HEK293 (cell line): ENCODE measurements at regions not wholly inside any gene's neighbourhood (a gene's known extent, or its start where the extent isn't known, plus 50 kb on each side); places are given as distances from the start of the nearest gene placed in this dataset.

Experiments used
- CTCF ChIA-PET: fragments of 350-600 bp; formaldehyde crosslinking; extraction: SDS; loops from one replicate; lab custom pipeline; 2021; ENCODE audit warnings: antibody characterized with exemption; lab: Yijun Ruan, JAX
- POLR2A ChIA-PET: fragments of 300-600 bp; formaldehyde crosslinking; extraction: SDS; loops from one replicate; lab custom pipeline; 2020; ENCODE audit warnings: antibody characterized with exemption, inconsistent platforms; lab: Yijun Ruan, JAX
- H3K27ac ChIP-seq: fragments of 200-500 bp; sonication (Bioruptor generic); 2 replicates; pipeline ENCODE4 v1.5.1; 2014; ENCODE audit warnings: low read depth, low read length, control low read depth, inconsistent platforms; ENCODE audit errors: extremely low read depth
- H3K36me3 ChIP-seq, 2 experiments: fragments of 200-500 bp in 1 of 2; sonication (Bioruptor generic) in 1 of 2; 1 replicate in 1 of 2; 2 replicates in 1 of 2; pipeline ENCODE4 v1.5.1; 2014 to 2017; ENCODE audit warnings: inconsistent platforms in 2 of 2, low read length in 2 of 2; ENCODE audit not compliant: control insufficient read depth in 2 of 2, insufficient read depth in 1 of 2
- H3K4me1 ChIP-seq: fragments of 200-500 bp; sonication (Bioruptor generic); 2 replicates; pipeline ENCODE4 v1.5.1; 2014; ENCODE audit warnings: mild to moderate bottlenecking, low read length, inconsistent platforms; ENCODE audit not compliant: control insufficient read depth, insufficient read depth
- H3K4me3 ChIP-seq: 2 replicates; pipeline ENCODE4 v1.5.1; 2011; ENCODE audit warnings: low read depth, mild to moderate bottlenecking, control low read depth, low read length, moderate library complexity
- H3K9me3 ChIP-seq: fragments of 200-500 bp; sonication (Bioruptor generic); 2 replicates; pipeline ENCODE4 v1.5.1; 2014; ENCODE audit warnings: low read depth, low read length, inconsistent platforms; ENCODE audit not compliant: control insufficient read depth, insufficient read depth
- IKZF3 ChIP-seq: fragments of 450-650 bp; IDR thresholded peaks from 2 replicates; pipeline ENCODE4 v1.5.0; 2018; ENCODE audit warnings: missing biosample characterization, mild to moderate bottlenecking, missing genetic modification characterization, moderate library complexity
- KLF1 ChIP-seq: fragments of 450-650 bp; formaldehyde crosslinking; IDR thresholded peaks from 2 replicates; pipeline ENCODE4 v1.5.1; 2016; ENCODE audit warnings: missing biosample characterization, missing genetic modification characterization
- KLF16 ChIP-seq: fragments of 450-650 bp; formaldehyde crosslinking; IDR thresholded peaks from 2 replicates; pipeline ENCODE4 v1.5.1; 2017; ENCODE audit warnings: missing biosample characterization, missing genetic modification characterization
- ZBTB1 ChIP-seq: fragments of 450-650 bp; formaldehyde crosslinking; IDR thresholded peaks from 2 replicates; pipeline ENCODE4 v1.5.1; 2016; ENCODE audit warnings: missing biosample characterization, missing genetic modification characterization
- ZBTB20 ChIP-seq: fragments of 450-650 bp; formaldehyde crosslinking; IDR thresholded peaks from 2 replicates; pipeline ENCODE4 v1.5.1; 2016; ENCODE audit warnings: missing biosample characterization, missing genetic modification characterization
- ZFP41 ChIP-seq: fragments of 450-650 bp; formaldehyde crosslinking; IDR thresholded peaks from 2 replicates; pipeline ENCODE4 v1.5.1; 2016; ENCODE audit warnings: missing biosample characterization, missing genetic modification characterization, borderline replicate concordance
- ZNF214 ChIP-seq: fragments of 450-650 bp; formaldehyde crosslinking; IDR thresholded peaks from 2 replicates; pipeline ENCODE4 v1.5.1; 2017; ENCODE audit warnings: missing biosample characterization, mild to moderate bottlenecking, missing genetic modification characterization, borderline replicate concordance
- ZNF221 ChIP-seq: fragments of 450-650 bp; formaldehyde crosslinking; IDR thresholded peaks from 2 replicates; pipeline ENCODE4 v1.5.1; 2017; ENCODE audit warnings: missing biosample characterization, missing genetic modification characterization, borderline replicate concordance
- ZNF510 ChIP-seq: fragments of 450-650 bp; formaldehyde crosslinking; IDR thresholded peaks from 2 replicates; pipeline ENCODE4 v1.5.1; 2018; ENCODE audit warnings: mild to moderate bottlenecking, missing genetic modification characterization, missing biosample characterization; ENCODE audit not compliant: insufficient replicate concordance
- ZNF521 ChIP-seq: fragments of 450-650 bp; formaldehyde crosslinking; IDR thresholded peaks from 2 replicates; pipeline ENCODE4 v1.5.1; 2017; ENCODE audit warnings: missing biosample characterization, mild to moderate bottlenecking, missing genetic modification characterization
- ZNF555 ChIP-seq: fragments of 450-650 bp; formaldehyde crosslinking; conservative IDR thresholded peaks from 2 replicates; pipeline ENCODE4 v1.5.1; 2017; ENCODE audit warnings: missing biosample characterization, mild to moderate bottlenecking, missing genetic modification characterization, inconsistent platforms
- ZNF623 ChIP-seq: fragments of 450-650 bp; formaldehyde crosslinking; IDR thresholded peaks from 2 replicates; pipeline ENCODE4 v1.5.1; 2016; ENCODE audit warnings: missing biosample characterization, missing genetic modification characterization
- ZNF707 ChIP-seq: fragments of 450-650 bp; formaldehyde crosslinking; IDR thresholded peaks from 2 replicates; pipeline ENCODE4 v1.5.1; 2016; ENCODE audit warnings: missing biosample characterization, missing genetic modification characterization
- ZNF747 ChIP-seq: fragments of 450-650 bp; formaldehyde crosslinking; IDR thresholded peaks from 2 replicates; pipeline ENCODE4 v1.5.1; 2016; ENCODE audit warnings: missing biosample characterization, missing genetic modification characterization
- ZNF791 ChIP-seq: fragments of 450-650 bp; formaldehyde crosslinking; IDR thresholded peaks from 2 replicates; pipeline ENCODE4 v1.5.1; 2016; ENCODE audit warnings: missing biosample characterization, missing genetic modification characterization
- TF ChIP-seq, protein P1 (sequence below): fragments of 450-650 bp; formaldehyde crosslinking; IDR thresholded peaks from 2 replicates; pipeline ENCODE4 v1.5.1; 2016; ENCODE audit warnings: missing biosample characterization, missing genetic modification characterization, borderline replicate concordance
- TF ChIP-seq, protein P2 (sequence below): fragments of 450-650 bp; formaldehyde crosslinking; IDR thresholded peaks from 2 replicates; pipeline ENCODE4 v1.5.1; 2016; ENCODE audit warnings: missing biosample characterization, missing genetic modification characterization
- TF ChIP-seq, protein P3 (sequence below): fragments of 450-650 bp; formaldehyde crosslinking; IDR thresholded peaks from 2 replicates; pipeline ENCODE4 v1.5.1; 2016; ENCODE audit warnings: missing biosample characterization, missing genetic modification characterization
- TF ChIP-seq, protein P4 (sequence below): fragments of 450-650 bp; formaldehyde crosslinking; IDR thresholded peaks from 2 replicates; pipeline ENCODE4 v1.5.1; 2016; ENCODE audit warnings: missing biosample characterization, missing genetic modification characterization

DNA sequence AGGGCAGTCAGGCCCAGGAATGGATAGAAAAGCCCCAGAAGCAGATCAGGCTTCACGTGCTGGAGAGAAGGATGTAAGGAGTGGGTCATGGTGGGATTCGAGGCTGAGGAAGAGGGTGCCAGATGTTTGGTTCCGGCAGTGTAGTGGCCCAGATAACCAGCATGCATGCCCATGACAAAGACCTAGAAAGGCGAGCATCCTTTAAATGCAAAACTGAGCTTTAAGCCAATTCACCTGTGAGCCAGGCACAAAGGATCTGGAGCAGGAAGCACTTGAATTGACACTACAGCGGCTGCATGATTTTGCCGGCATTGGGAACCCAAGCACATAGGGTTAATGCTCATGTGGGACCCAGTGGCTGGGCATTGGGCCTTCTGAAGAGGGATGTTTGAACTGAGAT lies 185.5 kb downstream of the TRIM29 start:
- H3K36me3 ChIP-seq, result no peaks in the 10 kb centered on the region
- POLR2A ChIA-PET, result no interaction called here
- no peak overlapping the region for H3K27ac ChIP-seq
- CTCF ChIA-PET, result interaction anchor here (1.2 kb wide), 1 partner anchor 16 kb away, joined by 3 read pairs; no protein-coding TSS in a partner anchor
- H3K9me3 ChIP-seq, result no peaks in the 10 kb centered on the region
- no peak overlapping the region for H3K4me3 ChIP-seq
- TF ChIP-seq, protein P1, sequence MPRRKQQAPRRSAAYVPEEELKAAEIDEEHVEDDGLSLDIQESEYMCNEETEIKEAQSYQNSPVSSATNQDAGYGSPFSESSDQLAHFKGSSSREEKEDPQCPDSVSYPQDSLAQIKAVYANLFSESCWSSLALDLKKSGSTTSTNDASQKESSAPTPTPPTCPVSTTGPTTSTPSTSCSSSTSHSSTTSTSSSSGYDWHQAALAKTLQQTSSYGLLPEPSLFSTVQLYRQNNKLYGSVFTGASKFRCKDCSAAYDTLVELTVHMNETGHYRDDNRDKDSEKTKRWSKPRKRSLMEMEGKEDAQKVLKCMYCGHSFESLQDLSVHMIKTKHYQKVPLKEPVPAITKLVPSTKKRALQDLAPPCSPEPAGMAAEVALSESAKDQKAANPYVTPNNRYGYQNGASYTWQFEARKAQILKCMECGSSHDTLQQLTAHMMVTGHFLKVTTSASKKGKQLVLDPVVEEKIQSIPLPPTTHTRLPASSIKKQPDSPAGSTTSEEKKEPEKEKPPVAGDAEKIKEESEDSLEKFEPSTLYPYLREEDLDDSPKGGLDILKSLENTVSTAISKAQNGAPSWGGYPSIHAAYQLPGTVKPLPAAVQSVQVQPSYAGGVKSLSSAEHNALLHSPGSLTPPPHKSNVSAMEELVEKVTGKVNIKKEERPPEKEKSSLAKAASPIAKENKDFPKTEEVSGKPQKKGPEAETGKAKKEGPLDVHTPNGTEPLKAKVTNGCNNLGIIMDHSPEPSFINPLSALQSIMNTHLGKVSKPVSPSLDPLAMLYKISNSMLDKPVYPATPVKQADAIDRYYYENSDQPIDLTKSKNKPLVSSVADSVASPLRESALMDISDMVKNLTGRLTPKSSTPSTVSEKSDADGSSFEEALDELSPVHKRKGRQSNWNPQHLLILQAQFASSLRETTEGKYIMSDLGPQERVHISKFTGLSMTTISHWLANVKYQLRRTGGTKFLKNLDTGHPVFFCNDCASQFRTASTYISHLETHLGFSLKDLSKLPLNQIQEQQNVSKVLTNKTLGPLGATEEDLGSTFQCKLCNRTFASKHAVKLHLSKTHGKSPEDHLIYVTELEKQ, result no peak
- TF ChIP-seq ZNF555 (tag by site-specific recombination), result no peak
- TF ChIP-seq, protein P2, sequence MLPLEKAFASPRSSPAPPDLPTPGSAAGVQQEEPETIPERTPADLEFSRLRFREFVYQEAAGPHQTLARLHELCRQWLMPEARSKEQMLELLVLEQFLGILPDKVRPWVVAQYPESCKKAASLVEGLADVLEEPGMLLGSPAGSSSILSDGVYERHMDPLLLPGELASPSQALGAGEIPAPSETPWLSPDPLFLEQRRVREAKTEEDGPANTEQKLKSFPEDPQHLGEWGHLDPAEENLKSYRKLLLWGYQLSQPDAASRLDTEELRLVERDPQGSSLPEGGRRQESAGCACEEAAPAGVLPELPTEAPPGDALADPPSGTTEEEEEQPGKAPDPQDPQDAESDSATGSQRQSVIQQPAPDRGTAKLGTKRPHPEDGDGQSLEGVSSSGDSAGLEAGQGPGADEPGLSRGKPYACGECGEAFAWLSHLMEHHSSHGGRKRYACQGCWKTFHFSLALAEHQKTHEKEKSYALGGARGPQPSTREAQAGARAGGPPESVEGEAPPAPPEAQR (tag by site-specific recombination), result no peak
- TF ChIP-seq, protein P3, sequence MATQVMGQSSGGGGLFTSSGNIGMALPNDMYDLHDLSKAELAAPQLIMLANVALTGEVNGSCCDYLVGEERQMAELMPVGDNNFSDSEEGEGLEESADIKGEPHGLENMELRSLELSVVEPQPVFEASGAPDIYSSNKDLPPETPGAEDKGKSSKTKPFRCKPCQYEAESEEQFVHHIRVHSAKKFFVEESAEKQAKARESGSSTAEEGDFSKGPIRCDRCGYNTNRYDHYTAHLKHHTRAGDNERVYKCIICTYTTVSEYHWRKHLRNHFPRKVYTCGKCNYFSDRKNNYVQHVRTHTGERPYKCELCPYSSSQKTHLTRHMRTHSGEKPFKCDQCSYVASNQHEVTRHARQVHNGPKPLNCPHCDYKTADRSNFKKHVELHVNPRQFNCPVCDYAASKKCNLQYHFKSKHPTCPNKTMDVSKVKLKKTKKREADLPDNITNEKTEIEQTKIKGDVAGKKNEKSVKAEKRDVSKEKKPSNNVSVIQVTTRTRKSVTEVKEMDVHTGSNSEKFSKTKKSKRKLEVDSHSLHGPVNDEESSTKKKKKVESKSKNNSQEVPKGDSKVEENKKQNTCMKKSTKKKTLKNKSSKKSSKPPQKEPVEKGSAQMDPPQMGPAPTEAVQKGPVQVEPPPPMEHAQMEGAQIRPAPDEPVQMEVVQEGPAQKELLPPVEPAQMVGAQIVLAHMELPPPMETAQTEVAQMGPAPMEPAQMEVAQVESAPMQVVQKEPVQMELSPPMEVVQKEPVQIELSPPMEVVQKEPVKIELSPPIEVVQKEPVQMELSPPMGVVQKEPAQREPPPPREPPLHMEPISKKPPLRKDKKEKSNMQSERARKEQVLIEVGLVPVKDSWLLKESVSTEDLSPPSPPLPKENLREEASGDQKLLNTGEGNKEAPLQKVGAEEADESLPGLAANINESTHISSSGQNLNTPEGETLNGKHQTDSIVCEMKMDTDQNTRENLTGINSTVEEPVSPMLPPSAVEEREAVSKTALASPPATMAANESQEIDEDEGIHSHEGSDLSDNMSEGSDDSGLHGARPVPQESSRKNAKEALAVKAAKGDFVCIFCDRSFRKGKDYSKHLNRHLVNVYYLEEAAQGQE (tag by site-specific recombination), result no peak
- TF ChIP-seq ZBTB20, result no peak
- TF ChIP-seq ZNF791 (tag by site-specific recombination), result no peak
- no peak for TF ChIP-seq IKZF3
- no peak for TF ChIP-seq ZFP41
- no peak for TF ChIP-seq ZNF214 (tag by site-specific recombination)
- no peak for TF ChIP-seq ZNF747 (tag by site-specific recombination)
- no peak for TF ChIP-seq ZNF707 (tag by site-specific recombination)
- TF ChIP-seq, protein P4, sequence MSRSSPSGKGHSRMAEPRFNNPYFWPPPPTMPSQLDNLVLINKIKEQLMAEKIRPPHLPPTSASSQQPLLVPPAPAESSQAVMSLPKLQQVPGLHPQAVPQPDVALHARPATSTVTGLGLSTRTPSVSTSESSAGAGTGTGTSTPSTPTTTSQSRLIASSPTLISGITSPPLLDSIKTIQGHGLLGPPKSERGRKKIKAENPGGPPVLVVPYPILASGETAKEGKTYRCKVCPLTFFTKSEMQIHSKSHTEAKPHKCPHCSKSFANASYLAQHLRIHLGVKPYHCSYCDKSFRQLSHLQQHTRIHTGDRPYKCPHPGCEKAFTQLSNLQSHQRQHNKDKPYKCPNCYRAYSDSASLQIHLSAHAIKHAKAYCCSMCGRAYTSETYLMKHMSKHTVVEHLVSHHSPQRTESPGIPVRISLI (tag by site-specific recombination), result no peak
- no peak for TF ChIP-seq ZNF221 (tag by site-specific recombination)
- TF ChIP-seq, all 188 proteins: peak for 0
- no peaks in the 10 kb centered on the region for H3K4me1 ChIP-seq

DNA sequence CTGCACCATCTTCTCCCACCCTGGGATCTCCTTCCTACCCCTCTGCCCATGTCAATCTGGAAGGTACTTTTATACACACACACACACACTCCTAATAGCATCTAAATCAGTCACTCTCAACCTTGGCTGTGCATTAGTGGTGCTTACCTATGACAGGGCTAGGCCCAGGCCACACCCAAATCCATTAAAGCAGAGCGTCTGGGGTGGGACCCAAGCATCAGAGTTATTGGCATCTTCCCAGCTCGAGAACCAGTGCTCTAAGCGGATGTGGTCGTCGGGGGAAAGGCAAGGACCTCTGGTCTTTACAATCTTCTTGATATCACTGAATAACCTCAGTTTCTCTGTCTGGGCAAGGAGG lies 194.6 kb downstream of the TRIM29 start:
- Histone ChIP-seq H3K4me1 (no peaks in the 10 kb centered on the region), H3K4me3 (no peak overlapping the region)
- CTCF ChIA-PET, result interaction anchor here (1.8 kb wide), 1 partner anchor 165 kb away, joined by 4 read pairs; no protein-coding TSS in a partner anchor
- TF ChIP-seq ZNF521 (tag by site-specific recombination) (no peak), KLF1 (tag by site-specific recombination) (peak; percentile 69; the same call in 1 of the 2 replicates), ZBTB1 (tag by site-specific recombination) (no peak), ZNF623 (tag by site-specific recombination) (no peak), ZNF510 (no peak), KLF16 (tag by site-specific recombination) (no peak)
- TF ChIP-seq, all 188 proteins: peak for 1
- no peaks in the 10 kb centered on the region for H3K36me3 ChIP-seq
- no peak overlapping the region for H3K27ac ChIP-seq
- POLR2A ChIA-PET, result no interaction called here
- no peaks in the 10 kb centered on the region for H3K9me3 ChIP-seq
